Keratinocyte (primary cell): ENCODE measurements at regions not wholly inside any gene's neighbourhood (a gene's known extent, or its start where the extent isn't known, plus 50 kb on each side); places are given as distances from the start of the nearest gene placed in this dataset.

ENCODE experiments used
- DNase-seq: peaks from one replicate; pipeline ENCODE4 v3.0.0-alpha.2; 2011; ENCODE audit warnings: low read depth, missing footprints, low spot score
- FAIRE-seq: peaks from 2 replicates; lab custom pipeline; 2011; peaks lifted over from hg19 to GRCh38; lab: Jason Lieb, UNC
- H2AFZ ChIP-seq: 2 replicates; pipeline ENCODE4 v1.6.0; 2012; ENCODE audit warnings: low read length, control low read depth, inconsistent platforms; ENCODE audit not compliant: control insufficient read depth
- H3K27ac ChIP-seq: 2 replicates; pipeline ENCODE4 v1.5.1; 2011; ENCODE audit warnings: low read length; ENCODE audit not compliant: control insufficient read depth, insufficient read depth
- H3K27me3 ChIP-seq: 3 replicates; pipeline ENCODE4 v1.6.0; 2011; ENCODE audit warnings: low read length; ENCODE audit not compliant: control insufficient read depth, insufficient read depth; ENCODE audit errors: extremely low read depth
- H3K36me3 ChIP-seq, 2 experiments: 2 replicates in 1 of 2; 3 replicates in 1 of 2; pipeline ENCODE4 v1.5.1; 2011; ENCODE audit warnings: low read length in 2 of 2, mild to moderate bottlenecking in 1 of 2; ENCODE audit not compliant: control insufficient read depth in 2 of 2, insufficient read depth in 2 of 2; ENCODE audit errors: extremely low read depth in 1 of 2
- H3K4me1 ChIP-seq: 3 replicates; pipeline ENCODE4 v1.5.1; 2011; ENCODE audit warnings: low read length; ENCODE audit not compliant: control insufficient read depth, insufficient read depth; ENCODE audit errors: extremely low read depth
- H3K4me2 ChIP-seq: 3 replicates; pipeline ENCODE4 v1.6.0; 2011; ENCODE audit warnings: low read depth, low read length; ENCODE audit not compliant: control insufficient read depth, insufficient read depth; ENCODE audit errors: extremely low read depth
- H3K4me3 ChIP-seq, 3 experiments: fragments of 200-600 bp in 1 of 3; sonication (generic) in 1 of 3; 2 replicates in 2 of 3; 3 replicates in 1 of 3; pipeline ENCODE4 v1.5.1; 2011 to 2016; ENCODE audit warnings: low read length in 3 of 3, mild to moderate bottlenecking in 3 of 3, control low read depth in 2 of 3, inconsistent platforms in 1 of 3, low read depth in 1 of 3, mixed read lengths in 1 of 3, mixed run types in 1 of 3, moderate library complexity in 1 of 3; ENCODE audit not compliant: control insufficient read depth in 2 of 3, insufficient read depth in 2 of 3; ENCODE audit errors: extremely low read depth in 1 of 3
- H3K79me2 ChIP-seq: 2 replicates; pipeline ENCODE4 v1.6.0; 2012; ENCODE audit warnings: low read length; ENCODE audit not compliant: control insufficient read depth, insufficient read depth
- H3K9ac ChIP-seq: 3 replicates; pipeline ENCODE4 v1.6.0; 2011; ENCODE audit warnings: low read length; ENCODE audit not compliant: control insufficient read depth, insufficient read depth; ENCODE audit errors: extremely low read depth
- H3K9me1 ChIP-seq: 3 replicates; pipeline ENCODE4 v1.6.0; 2011; ENCODE audit warnings: low read length; ENCODE audit not compliant: control insufficient read depth, insufficient read depth; ENCODE audit errors: extremely low read depth
- H3K9me3 ChIP-seq: 2 replicates; pipeline ENCODE4 v1.5.1; 2012; ENCODE audit warnings: low read depth, low read length; ENCODE audit not compliant: control insufficient read depth
- H4K20me1 ChIP-seq: 3 replicates; pipeline ENCODE4 v1.6.0; 2011; ENCODE audit warnings: low read length; ENCODE audit not compliant: control insufficient read depth, insufficient read depth; ENCODE audit errors: extremely low read depth
- CTCF ChIP-seq, 3 experiments: IDR thresholded peaks in 1 of 3; conservative IDR thresholded peaks in 1 of 3; optimal IDR thresholded peaks in 1 of 3; 2 replicates in 2 of 3; 3 replicates in 1 of 3; pipeline versions ENCODE3 to v1.5.1; 2011; ENCODE audit warnings: low read length in 3 of 3, mild to moderate bottlenecking in 3 of 3, moderate library complexity in 2 of 3, control low read depth in 1 of 3, inconsistent platforms in 1 of 3; ENCODE audit not compliant: insufficient read depth in 2 of 3; ENCODE audit errors: extremely low read depth in 1 of 3
- EZH2 ChIP-seq: IDR thresholded peaks from one replicate; pipeline ENCODE4 v1.6.1; 2012; ENCODE audit warnings: inconsistent platforms, mild to moderate bottlenecking, low read length, moderate library complexity
- dilution Hi-C: fragments of 300-500 bp; cut with MboI; formaldehyde crosslinking; loops from one replicate; pipeline ENCODE4 v1.7.0; 2020; ENCODE audit warnings: low sequenced_read_pairs; ENCODE audit not compliant: extremely low pct_ligation_motif_present

GRCh38 chr12:75660805-75661404, 149.5 kb upstream of the KRR1 start:
- peaks cover 60% of the 10 kb centered on the region for H3K4me1 ChIP-seq

GRCh38 chr12:75660107-75660530, 148.7 kb upstream of the KRR1 start:
- Histone ChIP-seq H3K9ac (peak overlapping the region; percentile 64), H3K9me1 (no peaks in the 10 kb centered on the region), H3K9me3 (no peaks in the 10 kb centered on the region), H3K27ac (peak overlapping the region; percentile 92), H4K20me1 (no peaks in the 10 kb centered on the region), H3K4me2 (peak overlapping the region; percentile 54), H2AFZ (no peak overlapping the region), H3K4me1 (peaks cover 61% of the 10 kb centered on the region), H3K4me3 (no peak overlapping the region), H3K79me2 (no peaks in the 10 kb centered on the region), H3K36me3 (no peaks in the 10 kb centered on the region), H3K27me3 (no peaks in the 10 kb centered on the region)
- TF ChIP-seq EZH2, result no peak
- TF ChIP-seq CTCF (optimal IDR thresholded peaks at IDR 0.05 in 1 of 3, IDR thresholded peaks at IDR 0.05 in 1 of 3, conservative IDR thresholded peaks at IDR 0.05 in 1 of 3; ENCODE audit: extremely low read depth in 1 of 3, insufficient read depth in 2 of 3, low read length in 3 of 3), result no peak
- peak; percentile 97 for DNase-seq
- FAIRE-seq, result peak; percentile 84
- dilution Hi-C loops, result no loop called here

More at GRCh38 chr12:75660805-75661404, 149.5 kb upstream of the KRR1 start:
- Histone ChIP-seq H4K20me1 (no peaks in the 10 kb centered on the region), H2AFZ (no peak overlapping the region), H3K9me3 (no peaks in the 10 kb centered on the region), H3K79me2 (no peaks in the 10 kb centered on the region), H3K4me3 (no peak overlapping the region), H3K9ac (peak overlapping the region; percentile 64), H3K36me3 (no peaks in the 10 kb centered on the region), H3K9me1 (no peaks in the 10 kb centered on the region), H3K4me2 (peak overlapping the region; percentile 54), H3K27me3 (no peaks in the 10 kb centered on the region), H3K27ac (peak overlapping the region; percentile 92)
- FAIRE-seq (peak; percentile 90), DNase-seq (peak; percentile 77)
- dilution Hi-C loops, result no loop called here
- no peak for TF ChIP-seq CTCF (optimal IDR thresholded peaks at IDR 0.05 in 1 of 3, IDR thresholded peaks at IDR 0.05 in 1 of 3, conservative IDR thresholded peaks at IDR 0.05 in 1 of 3; ENCODE audit: extremely low read depth in 1 of 3, insufficient read depth in 2 of 3, low read length in 3 of 3)
- TF ChIP-seq EZH2, result no peak
